EH (cell line): ENCODE measurements at regions not wholly inside any gene's neighbourhood (a gene's known extent, or its start where the extent isn't known, plus 50 kb on each side); places are given as distances from the start of the nearest gene placed in this dataset.

Experiments used
- DNase-seq: peaks from one replicate; pipeline ENCODE4 v3.0.0-alpha.2; 2015; ENCODE audit warnings: low read depth

- no peak for DNase-seq
Measured at GRCh38 chr9:14517154-14517906, 175.9 kb downstream of the ZDHHC21 start.

DNA sequence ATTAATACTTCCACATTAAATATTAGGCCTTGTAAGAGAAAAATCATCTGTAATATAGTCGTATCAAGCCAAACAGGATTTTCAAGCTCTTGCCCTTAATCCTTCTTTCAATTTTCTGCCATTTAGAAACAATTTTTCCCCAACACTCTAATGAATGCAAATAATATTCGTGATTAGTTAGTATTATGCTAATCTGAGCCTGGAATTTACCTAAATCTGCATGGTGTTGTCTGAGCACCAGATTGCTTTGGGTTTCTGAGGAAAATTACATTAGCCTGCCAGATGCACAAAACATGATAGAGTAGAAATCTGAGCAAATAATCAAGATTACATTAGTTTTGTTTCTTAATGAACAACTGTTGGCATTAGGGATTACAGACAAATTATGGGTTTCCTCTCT lies 176.6 kb downstream of the ZDHHC21 start:
- no peak for DNase-seq

DNA sequence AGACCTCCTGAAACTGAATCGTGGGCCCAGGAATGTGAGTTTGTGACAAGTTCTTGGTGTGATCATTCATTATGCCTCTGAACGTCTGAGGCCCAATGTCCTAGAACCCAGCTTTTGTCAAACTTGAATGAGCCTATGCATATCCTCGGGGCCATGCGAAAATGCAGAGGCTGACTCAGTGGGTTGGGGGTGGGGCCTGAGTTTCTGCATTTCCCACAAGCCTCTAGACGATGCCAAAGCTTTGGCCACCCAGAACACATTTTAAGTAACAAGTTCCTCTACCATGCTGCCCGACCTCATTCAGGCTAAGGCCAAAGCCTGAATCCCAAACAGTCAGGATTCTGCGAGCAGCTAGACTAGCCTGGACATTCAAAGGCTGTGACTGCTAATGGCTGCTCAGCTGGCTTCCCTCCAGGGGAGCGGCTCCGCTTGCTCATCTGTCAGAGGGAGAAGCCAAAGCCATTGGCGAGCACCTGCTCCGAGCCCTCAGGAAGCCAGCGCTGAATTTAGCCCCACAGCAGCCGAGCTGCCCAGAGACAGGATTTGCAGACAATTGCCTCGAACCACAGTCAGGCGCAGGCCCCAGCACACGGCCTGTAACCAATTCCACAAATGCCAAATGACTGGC lies 177.5 kb downstream of the ZDHHC21 start:
- DNase-seq = no peak

DNA sequence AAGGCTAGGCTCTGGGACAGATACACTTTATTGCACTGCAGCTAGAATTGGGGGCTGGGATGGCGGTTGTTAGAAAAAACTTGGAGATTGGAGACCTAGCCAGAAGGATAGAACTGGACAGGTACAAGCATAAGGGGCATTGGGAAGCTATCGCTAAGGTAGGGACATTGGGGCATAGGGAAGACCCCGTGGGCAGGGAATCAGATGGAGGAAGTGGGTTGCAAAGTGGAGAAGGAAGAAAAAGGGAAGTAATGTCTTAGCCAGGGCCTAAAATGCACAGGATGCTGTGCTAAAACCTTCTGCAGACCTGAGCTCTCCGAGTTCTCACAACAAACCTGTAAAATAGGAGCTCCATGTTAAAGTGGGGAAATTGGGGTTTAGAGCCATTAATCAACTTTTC lies 178.2 kb downstream of the ZDHHC21 start:
- no peak for DNase-seq

DNA sequence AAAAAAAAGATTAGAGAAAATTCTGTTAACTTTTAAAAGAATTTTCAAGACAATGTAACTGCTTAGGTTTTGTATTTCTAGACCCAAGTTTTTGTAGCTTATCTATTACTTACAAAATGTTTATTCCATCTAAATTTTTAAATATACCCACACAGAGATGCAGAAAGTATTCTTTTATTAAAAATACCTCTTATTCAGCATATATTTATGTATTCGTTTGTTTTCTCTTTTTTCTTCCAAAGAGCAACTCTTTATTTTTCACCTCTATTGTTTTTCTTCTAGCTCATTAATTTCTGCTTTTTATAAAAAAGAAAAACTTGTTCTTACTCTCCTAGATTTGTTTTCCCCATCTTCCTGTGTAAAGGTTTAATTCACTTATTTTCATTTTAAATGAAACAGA lies 180.3 kb downstream of the ZDHHC21 start:
- DNase-seq = no peak

- no peak for DNase-seq
Measured at GRCh38 chr9:14511452-14511851, 181.8 kb downstream of the ZDHHC21 start.

DNA sequence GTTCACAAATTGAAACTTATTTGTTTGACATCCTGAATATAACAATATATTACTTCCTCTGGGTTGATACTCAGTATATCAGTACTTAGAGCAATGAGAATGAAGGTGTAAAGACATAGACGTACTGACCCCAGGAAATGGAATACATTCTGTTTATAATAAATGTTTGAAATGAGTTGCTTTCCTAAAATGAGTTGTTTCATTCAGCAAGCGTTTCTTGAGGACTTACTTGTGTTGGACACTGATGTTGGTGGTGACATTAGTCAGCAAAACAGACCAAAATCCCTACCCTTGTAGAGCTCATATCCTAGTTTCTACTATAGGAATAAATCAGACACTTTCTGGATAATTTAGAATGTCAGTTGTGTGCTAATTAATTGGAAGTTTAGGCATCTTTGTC lies 184.3 kb downstream of the ZDHHC21 start:
- DNase-seq = no peak

- DNase-seq = no peak
Measured at GRCh38 chr9:14501366-14501765, 187.4 kb upstream of the NFIB start.

GRCh38 chr9:14500705-14501104 lies 186.8 kb upstream of the NFIB start:
- DNase-seq = no peak

GRCh38 chr9:14499976-14500375 lies 186.0 kb upstream of the NFIB start:
- no peak for DNase-seq

DNA sequence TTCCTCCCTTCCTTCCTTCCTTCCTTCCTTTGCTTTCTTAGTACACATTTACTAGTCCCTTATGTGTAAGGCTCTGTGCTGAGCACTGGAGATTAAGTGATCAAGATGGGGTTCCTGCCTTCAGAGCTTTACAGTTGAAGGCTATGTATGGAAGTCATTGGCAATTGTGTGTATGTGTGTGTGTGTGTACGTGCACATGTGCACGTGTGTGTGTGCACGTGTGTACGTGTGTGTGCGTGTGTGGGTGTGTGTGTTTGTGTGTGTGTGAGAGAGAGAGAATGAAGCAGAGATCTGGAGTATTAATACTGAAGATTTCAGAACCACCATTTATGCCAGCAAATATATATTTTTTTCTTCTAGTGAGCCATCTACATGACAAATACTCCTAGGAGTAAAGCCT lies 184.9 kb upstream of the NFIB start:
- DNase-seq = no peak

DNA sequence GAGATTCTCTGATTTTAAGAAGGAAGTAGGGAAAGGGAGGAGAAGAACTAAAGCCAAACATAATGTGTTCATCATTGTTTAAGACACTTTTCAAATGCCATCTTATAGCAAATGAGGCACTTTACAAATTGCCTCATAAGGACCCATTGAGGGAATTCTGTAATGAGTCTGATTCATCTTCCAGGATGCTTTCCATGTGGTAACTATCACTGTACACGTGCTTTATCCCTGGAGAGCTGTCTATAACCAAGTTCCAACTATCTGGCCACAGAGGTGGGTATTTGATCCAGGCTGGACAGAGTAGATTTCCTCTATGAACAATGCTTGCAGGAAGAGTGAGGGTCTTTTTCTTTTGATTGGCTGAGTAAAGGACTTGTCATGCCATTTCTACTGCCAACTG lies 183.5 kb upstream of the NFIB start:
- DNase-seq = no peak

GRCh38 chr9:14488421-14489190 lies 174.7 kb upstream of the NFIB start:
- DNase-seq = no peak

- DNase-seq = no peak
Measured at GRCh38 chr9:14487547-14488185, 173.7 kb upstream of the NFIB start.

DNA sequence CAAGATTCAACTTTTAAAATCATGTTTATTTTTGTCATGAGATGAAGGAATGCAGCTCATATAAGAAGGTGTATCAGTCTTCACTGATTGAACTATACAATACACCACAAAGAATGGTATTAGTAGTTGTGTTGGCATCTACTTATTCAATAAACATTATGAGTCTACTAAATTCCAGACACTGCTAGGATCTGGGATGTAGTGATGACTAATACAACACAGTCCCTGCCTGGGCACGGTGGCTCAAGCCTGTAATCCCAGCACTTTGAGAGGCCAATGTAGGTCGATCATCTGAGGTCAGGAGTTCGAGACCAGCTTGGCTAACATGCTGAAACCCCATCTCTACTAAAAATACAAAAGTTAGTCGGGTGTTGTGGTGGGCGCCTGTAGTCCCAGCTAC lies 171.4 kb upstream of the NFIB start:
- DNase-seq = peak; percentile 11

- DNase-seq = no peak
Measured at GRCh38 chr9:14482856-14483255, 168.9 kb upstream of the NFIB start.

GRCh38 chr9:14480526-14480925 lies 166.6 kb upstream of the NFIB start:
- DNase-seq = no peak

DNA sequence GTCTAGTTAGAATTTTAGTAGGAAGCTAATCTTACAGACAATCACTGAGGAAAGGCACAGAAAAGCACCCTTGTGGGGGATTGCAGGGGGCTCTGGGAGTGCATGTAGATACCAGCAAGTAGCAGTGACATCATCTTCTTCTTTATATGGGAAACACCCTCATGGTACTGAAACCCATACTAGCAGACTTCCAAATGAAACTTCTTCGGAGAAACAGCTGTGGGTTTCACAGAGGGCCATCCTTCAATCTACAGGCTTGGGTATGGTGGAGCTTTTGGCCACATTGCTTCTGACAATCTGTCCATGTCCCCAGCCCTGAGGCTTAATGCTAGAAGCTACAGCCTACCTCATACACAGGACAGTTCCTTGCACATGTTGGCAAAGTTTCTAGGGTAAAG lies 165.2 kb upstream of the NFIB start:
- no peak for DNase-seq

GRCh38 chr9:14478175-14479162 lies 164.5 kb upstream of the NFIB start:
- DNase-seq = no peak

GRCh38 chr9:14471041-14471440 lies 157.1 kb upstream of the NFIB start:
- no peak for DNase-seq

DNA sequence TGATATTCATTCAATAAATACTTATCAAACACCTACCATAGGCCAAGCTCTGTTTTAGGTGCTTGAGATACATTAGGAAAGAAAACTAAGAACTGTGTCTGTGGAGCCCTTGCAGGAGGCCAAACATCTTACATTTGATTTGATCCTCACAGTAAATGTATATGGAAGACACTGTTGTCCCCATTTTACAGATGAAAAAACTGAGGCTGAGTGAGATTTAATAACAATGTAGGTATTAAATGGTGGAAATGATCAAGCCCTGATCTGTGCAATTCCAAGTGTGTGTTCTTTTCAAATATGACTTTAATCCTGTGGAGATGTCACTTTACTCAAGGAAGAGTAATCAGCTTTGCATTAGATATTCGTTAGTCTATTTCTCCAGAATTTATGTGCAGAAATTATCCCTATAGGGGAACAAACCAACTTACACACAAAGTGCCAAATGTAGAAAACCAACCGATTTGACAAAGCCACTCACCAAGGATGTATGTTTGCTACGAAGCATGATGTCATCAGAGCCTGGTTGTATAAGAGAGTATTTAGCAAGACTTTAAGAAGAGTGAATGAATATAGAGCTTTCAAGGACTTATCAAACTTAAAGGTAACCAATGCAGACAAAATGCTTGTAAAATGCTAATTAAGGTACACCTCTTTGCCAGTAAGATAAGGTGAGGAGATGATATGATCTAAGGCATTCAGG lies 153.9 kb upstream of the NFIB start:
- no peak for DNase-seq
